ENCODE measurements at regions not wholly inside any gene's neighbourhood (a gene's known extent, or its start where the extent isn't known, plus 50 kb on each side); places are given as distances from the start of the nearest gene placed in this dataset.
"Not testable (repeated sequence)": the region's sequence is repeated elsewhere in the genome, so short reads cannot be mapped to it uniquely, and the experiment has no call there.

- H3K27me3 Mint-ChIP-seq; H3K4me1 Mint-ChIP-seq; DNase-seq; H3K4me3 Mint-ChIP-seq; CTCF ChIA-PET; H3K36me3 Mint-ChIP-seq (ENCODE audit: low read depth); H3K27ac Mint-ChIP-seq; H3K9me3 Mint-ChIP-seq; POLR2A ChIA-PET: not testable (repeated sequence)
Measured at GRCh38 chr3:80314541-80314940, 546.7 kb upstream of the ROBO1 start.

- Mint-ChIP-seq H3K4me1 (no peaks in the 10 kb centered on the region), H3K4me3 (no peak overlapping the region), H3K27me3 (no peaks in the 10 kb centered on the region), H3K9me3 (peaks cover 13% of the 10 kb centered on the region), H3K27ac (no peak overlapping the region), H3K36me3 (ENCODE audit: low read depth) (no peaks in the 10 kb centered on the region)
- ChIA-PET POLR2A (no interaction called here), CTCF (no interaction called here)
- DNase-seq, result no peak
Measured at GRCh38 chr3:80308637-80309036, 540.8 kb upstream of the ROBO1 start.

GRCh38 chr3:80307844-80308243 is 540.0 kb upstream of the ROBO1 start:
- no peak for DNase-seq
- POLR2A ChIA-PET, result no interaction called here
- no peaks in the 10 kb centered on the region for H3K27me3 Mint-ChIP-seq
- no peak overlapping the region for H3K4me3 Mint-ChIP-seq
- H3K27ac Mint-ChIP-seq, result no peak overlapping the region
- H3K36me3 Mint-ChIP-seq (ENCODE audit: low read depth), result no peaks in the 10 kb centered on the region
- H3K9me3 Mint-ChIP-seq, result peaks cover 13% of the 10 kb centered on the region
- CTCF ChIA-PET, result no interaction called here
- H3K4me1 Mint-ChIP-seq, result no peaks in the 10 kb centered on the region

GRCh38 chr3:80297720-80298119 is 529.9 kb upstream of the ROBO1 start:
- H3K27me3 Mint-ChIP-seq, result no peaks in the 10 kb centered on the region
- ChIA-PET POLR2A (no interaction called here), CTCF (no interaction called here)
- no peaks in the 10 kb centered on the region for H3K36me3 Mint-ChIP-seq (ENCODE audit: low read depth)
- H3K4me1 Mint-ChIP-seq, result no peaks in the 10 kb centered on the region
- no peak overlapping the region for H3K27ac Mint-ChIP-seq
- no peak overlapping the region for H3K4me3 Mint-ChIP-seq
- DNase-seq, result no peak
- peaks cover under 1% of the 10 kb centered on the region for H3K9me3 Mint-ChIP-seq

GRCh38 chr3:80285388-80285787 is 517.6 kb upstream of the ROBO1 start:
- ChIA-PET CTCF (no interaction called here), POLR2A (no interaction called here)
- Mint-ChIP-seq H3K9me3 (peaks cover 7% of the 10 kb centered on the region), H3K27me3 (no peaks in the 10 kb centered on the region), H3K36me3 (ENCODE audit: low read depth) (no peaks in the 10 kb centered on the region), H3K4me3 (no peak overlapping the region), H3K4me1 (no peaks in the 10 kb centered on the region), H3K27ac (no peak overlapping the region)
- DNase-seq, result no peak

- H3K4me3 Mint-ChIP-seq, result no peak overlapping the region
- no peak for DNase-seq
Measured at GRCh38 chr3:80283783-80284182, 516.0 kb upstream of the ROBO1 start.

GRCh38 chr3:80278056-80278455 is 510.3 kb upstream of the ROBO1 start:
- ChIA-PET CTCF (no interaction called here), POLR2A (no interaction called here)
- DNase-seq, result no peak
- Mint-ChIP-seq H3K4me3 (no peak overlapping the region), H3K27me3 (no peaks in the 10 kb centered on the region), H3K4me1 (no peaks in the 10 kb centered on the region), H3K9me3 (peaks cover 6% of the 10 kb centered on the region), H3K36me3 (ENCODE audit: low read depth) (no peaks in the 10 kb centered on the region), H3K27ac (no peak overlapping the region)

More at GRCh38 chr3:80283783-80284182, 516.0 kb upstream of the ROBO1 start:
- ChIA-PET POLR2A (no interaction called here), CTCF (no interaction called here)
- no peaks in the 10 kb centered on the region for H3K36me3 Mint-ChIP-seq (ENCODE audit: low read depth)
- peaks cover 10% of the 10 kb centered on the region for H3K9me3 Mint-ChIP-seq
- no peak overlapping the region for H3K27ac Mint-ChIP-seq
- H3K27me3 Mint-ChIP-seq, result no peaks in the 10 kb centered on the region
- no peaks in the 10 kb centered on the region for H3K4me1 Mint-ChIP-seq

- CTCF ChIA-PET, result no interaction called here
- no peak for DNase-seq
Measured at GRCh38 chr3:80275120-80275519, 507.3 kb upstream of the ROBO1 start.

GRCh38 chr3:80263260-80263659 is 495.5 kb upstream of the ROBO1 start:
- no peak overlapping the region for H3K27ac Mint-ChIP-seq

More at GRCh38 chr3:80275120-80275519, 507.3 kb upstream of the ROBO1 start:
- H3K9me3 Mint-ChIP-seq, result no peaks in the 10 kb centered on the region
- H3K27me3 Mint-ChIP-seq, result no peaks in the 10 kb centered on the region
- H3K4me1 Mint-ChIP-seq, result no peaks in the 10 kb centered on the region
- no peak overlapping the region for H3K27ac Mint-ChIP-seq
- H3K4me3 Mint-ChIP-seq, result no peak overlapping the region
- H3K36me3 Mint-ChIP-seq (ENCODE audit: low read depth), result no peaks in the 10 kb centered on the region
- POLR2A ChIA-PET, result no interaction called here

GRCh38 chr3:80261082-80261481 is 493.3 kb upstream of the ROBO1 start:
- Mint-ChIP-seq H3K9me3 (peaks cover 3% of the 10 kb centered on the region), H3K4me3 (no peak overlapping the region), H3K4me1 (no peaks in the 10 kb centered on the region), H3K27me3 (no peaks in the 10 kb centered on the region), H3K27ac (no peak overlapping the region), H3K36me3 (ENCODE audit: low read depth) (no peaks in the 10 kb centered on the region)
- CTCF ChIA-PET, result no interaction called here
- POLR2A ChIA-PET, result no interaction called here
- no peak for DNase-seq

More at GRCh38 chr3:80263260-80263659, 495.5 kb upstream of the ROBO1 start:
- DNase-seq, result no peak
- Mint-ChIP-seq H3K4me3 (no peak overlapping the region), H3K4me1 (no peaks in the 10 kb centered on the region), H3K27me3 (no peaks in the 10 kb centered on the region), H3K9me3 (peaks cover 4% of the 10 kb centered on the region), H3K36me3 (ENCODE audit: low read depth) (no peaks in the 10 kb centered on the region)
- ChIA-PET CTCF (no interaction called here), POLR2A (no interaction called here)

GRCh38 chr3:80259736-80260135 is 491.9 kb upstream of the ROBO1 start:
- H3K9me3 Mint-ChIP-seq, result peaks cover 3% of the 10 kb centered on the region
- H3K36me3 Mint-ChIP-seq (ENCODE audit: low read depth), result no peaks in the 10 kb centered on the region
- no peaks in the 10 kb centered on the region for H3K4me1 Mint-ChIP-seq
- POLR2A ChIA-PET, result no interaction called here
- CTCF ChIA-PET, result no interaction called here
- H3K27ac Mint-ChIP-seq, result no peak overlapping the region
- H3K27me3 Mint-ChIP-seq, result no peaks in the 10 kb centered on the region
- DNase-seq, result no peak
- H3K4me3 Mint-ChIP-seq, result no peak overlapping the region

- Mint-ChIP-seq H3K4me1 (no peaks in the 10 kb centered on the region), H3K27me3 (no peaks in the 10 kb centered on the region), H3K36me3 (ENCODE audit: low read depth) (no peaks in the 10 kb centered on the region), H3K9me3 (peaks cover 6% of the 10 kb centered on the region), H3K4me3 (no peak overlapping the region), H3K27ac (no peak overlapping the region)
- ChIA-PET CTCF (no interaction called here), POLR2A (no interaction called here)
- DNase-seq, result no peak
Measured at GRCh38 chr3:80252113-80252512, 484.3 kb upstream of the ROBO1 start.

- no peaks in the 10 kb centered on the region for H3K4me1 Mint-ChIP-seq
- H3K27me3 Mint-ChIP-seq, result no peaks in the 10 kb centered on the region
- CTCF ChIA-PET, result no interaction called here
- no peaks in the 10 kb centered on the region for H3K36me3 Mint-ChIP-seq (ENCODE audit: low read depth)
- no peak for DNase-seq
- H3K9me3 Mint-ChIP-seq, result peaks cover 10% of the 10 kb centered on the region
- no peak overlapping the region for H3K27ac Mint-ChIP-seq
- no peak overlapping the region for H3K4me3 Mint-ChIP-seq
- POLR2A ChIA-PET, result no interaction called here
Measured at GRCh38 chr3:80247766-80248165, 480.0 kb upstream of the ROBO1 start.

GRCh38 chr3:80244390-80244789 is 476.6 kb upstream of the ROBO1 start:
- Mint-ChIP-seq H3K4me3 (no peak overlapping the region), H3K9me3 (peaks cover 4% of the 10 kb centered on the region), H3K36me3 (ENCODE audit: low read depth) (no peaks in the 10 kb centered on the region), H3K4me1 (no peaks in the 10 kb centered on the region), H3K27ac (no peak overlapping the region), H3K27me3 (no peaks in the 10 kb centered on the region)
- no peak for DNase-seq
- CTCF ChIA-PET, result no interaction called here
- POLR2A ChIA-PET, result no interaction called here

GRCh38 chr3:80241791-80242190 is 474.0 kb upstream of the ROBO1 start:
- no peak overlapping the region for H3K27ac Mint-ChIP-seq
- POLR2A ChIA-PET, result no interaction called here
- no peak overlapping the region for H3K4me3 Mint-ChIP-seq
- no peaks in the 10 kb centered on the region for H3K27me3 Mint-ChIP-seq
- H3K9me3 Mint-ChIP-seq, result peaks cover 4% of the 10 kb centered on the region
- no peaks in the 10 kb centered on the region for H3K36me3 Mint-ChIP-seq (ENCODE audit: low read depth)
- no peaks in the 10 kb centered on the region for H3K4me1 Mint-ChIP-seq
- DNase-seq, result no peak
- CTCF ChIA-PET, result no interaction called here

All from activated CD4-positive, alpha-beta T cell treated with anti-CD3 and anti-CD28 coated beads, Interleukin-2, amount 10 ng/mL, durations not matched to agents 7 days and 5 days (primary cell).